GM19395 (cell line): ENCODE measurements at regions not wholly inside any gene's neighbourhood (a gene's known extent, or its start where the extent isn't known, plus 50 kb on each side); places are given as distances from the start of the nearest gene placed in this dataset.
"Not testable (repeated sequence)": the region's sequence is repeated elsewhere in the genome, so short reads cannot be mapped to it uniquely, and the experiment has no call there.

Source experiments
- ATAC-seq: cut with Tn5 transposase; IDR thresholded peaks from one replicate; pipeline ENCODE4 v1.9.1; 2021; ENCODE audit warnings: mild to moderate bottlenecking, moderate library complexity; ENCODE audit not compliant: unreplicated experiment

- no peak for ATAC-seq
Measured at GRCh38 chr9:32067261-32067660, 317.2 kb upstream of the ACO1 start.

- ATAC-seq, result peak; percentile 55
Measured at GRCh38 chr9:32069169-32069813, 315.2 kb upstream of the ACO1 start.

- no peak for ATAC-seq
Measured at GRCh38 chr9:32069969-32070368, 314.5 kb upstream of the ACO1 start.

GRCh38 chr9:32072570-32072969 lies 311.9 kb upstream of the ACO1 start:
- ATAC-seq, result no peak

GRCh38 chr9:32092031-32092430 lies 292.4 kb upstream of the ACO1 start:
- no peak for ATAC-seq

GRCh38 chr9:32117291-32117690 lies 267.2 kb upstream of the ACO1 start:
- ATAC-seq, result no peak

GRCh38 chr9:32128546-32128945 lies 255.9 kb upstream of the ACO1 start:
- ATAC-seq, result no peak

- ATAC-seq, result not testable (repeated sequence)
Measured at GRCh38 chr9:32130709-32131108, 253.7 kb upstream of the ACO1 start.

- ATAC-seq, result no peak
Measured at GRCh38 chr9:32136700-32137339, 247.6 kb upstream of the ACO1 start.

GRCh38 chr9:32142074-32142473 lies 242.4 kb upstream of the ACO1 start:
- no peak for ATAC-seq

- ATAC-seq, result not testable (repeated sequence)
Measured at GRCh38 chr9:32148553-32148952, 235.9 kb upstream of the ACO1 start.

GRCh38 chr9:32161209-32161608 lies 223.2 kb upstream of the ACO1 start:
- ATAC-seq, result no peak

GRCh38 chr9:32161720-32162119 lies 222.7 kb upstream of the ACO1 start:
- peak; percentile 78 for ATAC-seq

GRCh38 chr9:32166316-32166715 lies 218.1 kb upstream of the ACO1 start:
- not testable (repeated sequence) for ATAC-seq

GRCh38 chr9:32171339-32171738 lies 213.1 kb upstream of the ACO1 start:
- no peak for ATAC-seq

GRCh38 chr9:32172256-32172655 lies 212.2 kb upstream of the ACO1 start:
- no peak for ATAC-seq

GRCh38 chr9:32177396-32177795 lies 207.0 kb upstream of the ACO1 start:
- no peak for ATAC-seq

- no peak for ATAC-seq
Measured at GRCh38 chr9:32180597-32180996, 203.8 kb upstream of the ACO1 start.

GRCh38 chr9:32200241-32200640 lies 184.2 kb upstream of the ACO1 start:
- no peak for ATAC-seq

- no peak for ATAC-seq
Measured at GRCh38 chr9:32200896-32201295, 183.5 kb upstream of the ACO1 start.

GRCh38 chr9:32209164-32209563 lies 175.3 kb upstream of the ACO1 start:
- ATAC-seq, result not testable (repeated sequence)

GRCh38 chr9:32218100-32218767 lies 166.2 kb upstream of the ACO1 start:
- ATAC-seq, result peak; percentile 99
